Esophagus (tissue), 2 donors: ENCODE measurements at regions not wholly inside any gene's neighbourhood (a gene's known extent, or its start where the extent isn't known, plus 50 kb on each side); places are given as distances from the start of the nearest gene placed in this dataset.

Source experiments
- H3K27ac ChIP-seq, 2 donors: one replicate each; pipeline ENCODE4 v1.5.1; 2013; ENCODE audit warnings: low read depth in 2 of 2, mild to moderate bottlenecking in 2 of 2, inconsistent platforms in 1 of 2, low read length in 1 of 2, moderate library complexity in 1 of 2
- H3K27me3 ChIP-seq, 2 donors: one replicate each; pipeline ENCODE4 v1.6.1; 2013; ENCODE audit warnings: low read length in 2 of 2, control low read depth in 1 of 2, mild to moderate bottlenecking in 1 of 2; ENCODE audit not compliant: insufficient read depth in 2 of 2, control insufficient read depth in 1 of 2
- H3K36me3 ChIP-seq, 2 donors: one replicate each; pipeline ENCODE4 v1.6.1; 2013; ENCODE audit warnings: low read length in 1 of 2; ENCODE audit not compliant: control insufficient read depth in 2 of 2, insufficient read depth in 2 of 2
- H3K4me1 ChIP-seq, 2 donors: one replicate each; pipeline ENCODE4 v1.6.1; 2013; ENCODE audit warnings: low read length in 1 of 2; ENCODE audit not compliant: control insufficient read depth in 2 of 2, insufficient read depth in 2 of 2
- H3K4me3 ChIP-seq, 2 donors: one replicate each; pipeline ENCODE4 v1.5.1; 2013; ENCODE audit warnings: low read length in 2 of 2, mild to moderate bottlenecking in 2 of 2, low read depth in 1 of 2, moderate library complexity in 1 of 2
- H3K9me3 ChIP-seq, 2 donors: one replicate each; pipeline ENCODE4 v1.6.1; 2013; ENCODE audit warnings: mild to moderate bottlenecking in 2 of 2, low read depth in 1 of 2, low read length in 1 of 2, moderate library complexity in 1 of 2; ENCODE audit not compliant: control insufficient read depth in 2 of 2, insufficient read depth in 1 of 2
- WGBS, 2 donors: extraction: QIAGEN DNeasy Blood & Tissue Kit; methylation state at CpG; one replicate each; pipeline ENCODE4 v1.1.7; 2013; 5-methylcytosine and 5-hydroxymethylcytosine counted together
- donor health status: healthy with polysubstance abuse.
- donor health status: Bipolar disorder and iron deficiency.

DNA sequence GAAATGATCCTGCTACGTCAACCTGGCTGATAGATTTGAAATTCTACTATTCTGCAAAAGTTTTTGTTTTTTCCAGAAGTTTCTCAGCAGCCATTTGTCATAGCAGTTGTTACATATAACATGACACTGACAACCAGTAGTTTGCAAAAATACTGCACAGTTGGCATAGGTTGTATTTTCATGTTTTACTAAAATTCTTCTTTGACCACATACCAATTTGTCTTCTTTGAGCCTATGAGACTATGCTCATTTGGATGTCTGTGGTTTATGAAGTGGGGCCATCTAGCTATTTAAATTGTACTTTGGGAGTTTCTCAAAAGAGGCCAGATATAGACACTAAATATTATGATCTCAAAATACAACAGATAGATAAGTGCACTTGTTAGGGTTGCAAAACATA, 104.9 kb upstream of the PREP start:
- Histone ChIP-seq H3K27me3 (no peaks in the 10 kb centered on the region), H3K9me3 (no peaks in the 10 kb centered on the region), H3K4me3 (no peak overlapping the region), H3K27ac (no peak overlapping the region), H3K4me1 (no peaks in the 10 kb centered on the region), H3K36me3 (no peaks in the 10 kb centered on the region)
- 97 to 100% methylated on average over 1 of the region's 1 CpG for WGBS, 2 donors

DNA sequence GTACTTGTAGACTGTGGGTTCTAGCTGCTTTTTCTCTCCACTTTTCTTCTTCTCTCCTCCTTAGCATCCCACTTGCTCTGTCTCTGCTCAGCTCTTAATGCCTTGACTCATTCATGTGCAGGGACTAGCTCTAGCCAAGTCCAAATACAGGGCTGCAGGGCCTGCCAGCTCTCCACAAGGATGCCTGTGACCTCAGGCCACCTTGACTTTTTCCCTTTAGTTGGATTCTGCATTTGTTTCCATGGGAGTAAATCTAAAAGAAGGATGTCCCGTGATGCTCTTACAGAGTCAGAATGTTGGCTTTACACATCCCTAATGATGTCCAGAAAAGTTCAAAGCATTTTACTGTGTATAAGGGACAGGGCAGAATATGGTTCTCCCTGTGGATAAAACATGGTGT, 101.8 kb upstream of the PREP start:
- Histone ChIP-seq H3K4me3 (no peak overlapping the region), H3K9me3 (no peaks in the 10 kb centered on the region), H3K27me3 (no peaks in the 10 kb centered on the region), H3K27ac (no peak overlapping the region), H3K36me3 (no peaks in the 10 kb centered on the region), H3K4me1 (no peaks in the 10 kb centered on the region)
- WGBS, 2 donors = 67 to 80% methylated on average over 1 of the region's 1 CpG

- Histone ChIP-seq H3K27ac (no peak overlapping the region), H3K36me3 (no peaks in the 10 kb centered on the region), H3K27me3 (no peaks in the 10 kb centered on the region), H3K9me3 (no peaks in the 10 kb centered on the region), H3K4me1 (no peaks in the 10 kb centered on the region), H3K4me3 (no peak overlapping the region)
- 91 to 96% methylated on average over 2 of the region's 2 CpGs for WGBS, 2 donors
These were observed 100.8 kb upstream of the PREP start for GRCh38 chr6:105503641-105504040.

GRCh38 chr6:105501826-105502344, 99.0 kb upstream of the PREP start:
- Histone ChIP-seq H3K4me3 (no peak overlapping the region), H3K4me1 (no peaks in the 10 kb centered on the region), H3K27ac (no peak overlapping the region), H3K27me3 (no peaks in the 10 kb centered on the region), H3K36me3 (no peaks in the 10 kb centered on the region), H3K9me3 (no peaks in the 10 kb centered on the region)
- 79 to 92% methylated on average over 1 of the region's 1 CpG for WGBS, 2 donors

GRCh38 chr6:105501246-105501645, 98.4 kb upstream of the PREP start:
- Histone ChIP-seq H3K36me3 (no peaks in the 10 kb centered on the region), H3K27ac (no peak overlapping the region), H3K4me3 (no peak overlapping the region), H3K9me3 (no peaks in the 10 kb centered on the region), H3K27me3 (no peaks in the 10 kb centered on the region), H3K4me1 (no peaks in the 10 kb centered on the region)
- 68 to 84% methylated on average over 1 of the region's 1 CpG for WGBS, 2 donors

- no peak overlapping the region for H3K27ac ChIP-seq
- H3K36me3 ChIP-seq = no peaks in the 10 kb centered on the region
- no peaks in the 10 kb centered on the region for H3K4me1 ChIP-seq
- no peaks in the 10 kb centered on the region for H3K27me3 ChIP-seq
- 90 to 93% methylated on average over 1 of the region's 1 CpG for WGBS, 2 donors
- H3K4me3 ChIP-seq = no peak overlapping the region
- no peaks in the 10 kb centered on the region for H3K9me3 ChIP-seq
These were observed 97.8 kb upstream of the PREP start for GRCh38 chr6:105500693-105501092.

- Histone ChIP-seq H3K36me3 (no peaks in the 10 kb centered on the region), H3K9me3 (no peaks in the 10 kb centered on the region), H3K27me3 (no peaks in the 10 kb centered on the region), H3K4me3 (no peak overlapping the region), H3K27ac (no peak overlapping the region), H3K4me1 (no peaks in the 10 kb centered on the region)
- 69 to 72% methylated on average over 3 of the region's 3 CpGs for WGBS, 2 donors
These were observed 97.0 kb upstream of the PREP start for GRCh38 chr6:105499931-105500330.

DNA sequence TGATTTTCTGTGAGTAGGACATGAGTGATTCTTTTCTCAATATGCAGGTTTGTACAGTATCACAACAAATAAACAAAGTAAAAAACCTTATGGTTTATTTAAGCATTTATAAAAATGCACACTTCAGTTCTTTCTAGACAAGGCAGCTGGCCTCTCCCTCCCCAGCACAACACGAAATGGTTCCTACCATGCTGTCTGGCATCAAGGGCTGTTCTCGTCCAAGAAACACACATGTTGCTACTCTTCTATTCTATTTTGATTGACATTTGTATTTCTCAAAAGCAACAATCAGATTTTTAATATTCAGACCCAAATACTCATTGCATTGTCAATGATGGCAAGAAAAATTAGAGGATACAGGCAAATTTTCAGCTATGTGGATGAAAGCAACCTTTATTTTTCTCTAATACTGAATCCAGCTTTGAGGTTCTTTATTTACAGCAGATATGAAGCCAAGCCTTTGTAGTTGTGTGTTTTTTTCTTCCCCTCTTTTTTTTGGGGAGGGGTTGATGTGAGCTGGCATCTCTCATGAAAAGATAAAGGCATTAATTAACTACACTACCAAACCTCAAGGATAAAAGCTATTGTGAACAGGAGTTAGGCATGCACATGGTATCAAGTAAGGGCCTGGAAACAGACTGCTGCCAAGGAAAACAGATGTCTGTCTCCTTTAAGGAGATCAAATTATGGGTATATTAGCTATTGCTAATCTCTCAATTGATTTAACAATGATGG, 96.4 kb upstream of the PREP start:
- Histone ChIP-seq H3K9me3 (no peaks in the 10 kb centered on the region), H3K27ac (no peak overlapping the region), H3K27me3 (no peaks in the 10 kb centered on the region), H3K4me1 (no peaks in the 10 kb centered on the region), H3K36me3 (no peaks in the 10 kb centered on the region), H3K4me3 (no peak overlapping the region)
- 91 to 93% methylated on average over 2 of the region's 2 CpGs for WGBS, 2 donors

- Histone ChIP-seq H3K27ac (no peak overlapping the region), H3K27me3 (no peaks in the 10 kb centered on the region), H3K4me1 (no peaks in the 10 kb centered on the region), H3K36me3 (no peaks in the 10 kb centered on the region), H3K9me3 (no peaks in the 10 kb centered on the region), H3K4me3 (no peak overlapping the region)
- 85 to 95% methylated on average over 2 of the region's 2 CpGs for WGBS, 2 donors
These were observed 94.7 kb upstream of the PREP start for GRCh38 chr6:105497549-105497948.

GRCh38 chr6:105495515-105495914, 92.6 kb upstream of the PREP start:
- Histone ChIP-seq H3K4me3 (no peak overlapping the region), H3K27me3 (no peaks in the 10 kb centered on the region), H3K4me1 (no peaks in the 10 kb centered on the region), H3K9me3 (no peaks in the 10 kb centered on the region), H3K27ac (peak overlapping the region in 1 of 2 donors; percentile 4), H3K36me3 (no peaks in the 10 kb centered on the region)
- WGBS, 2 donors = 80 to 87% methylated on average over 6 of the region's 6 CpGs
